KG1 (cell line): ENCODE measurements at regions not wholly inside any gene's neighbourhood (a gene's known extent, or its start where the extent isn't known, plus 50 kb on each side); places are given as distances from the start of the nearest gene placed in this dataset.
"Not testable (repeated sequence)": the region's sequence is repeated elsewhere in the genome, so short reads cannot be mapped to it uniquely, and the experiment has no call there.

Experiments used
- DNase-seq: peaks from one replicate; lab custom pipeline; 2025; lab: John Stamatoyannopoulos, UW

GRCh38 chr3:144522456-144522855 lies 550.8 kb downstream of the DIPK2A start:
- no peak for DNase-seq

GRCh38 chr3:144523396-144523795 lies 551.8 kb downstream of the DIPK2A start:
- no peak for DNase-seq

GRCh38 chr3:144524531-144524930 lies 552.9 kb downstream of the DIPK2A start:
- DNase-seq, result no peak

GRCh38 chr3:144529566-144529965 lies 557.9 kb downstream of the DIPK2A start:
- DNase-seq, result no peak

- no peak for DNase-seq
Measured at GRCh38 chr3:144544871-144545270, 573.2 kb downstream of the DIPK2A start.

GRCh38 chr3:144546539-144546938 lies 574.9 kb downstream of the DIPK2A start:
- DNase-seq, result no peak

GRCh38 chr3:144548346-144548745 lies 576.7 kb downstream of the DIPK2A start:
- DNase-seq, result no peak

GRCh38 chr3:144549166-144549565 lies 577.5 kb downstream of the DIPK2A start:
- DNase-seq, result no peak

- DNase-seq, result no peak
Measured at GRCh38 chr3:144552346-144553057, 580.9 kb downstream of the DIPK2A start.

- DNase-seq, result no peak
Measured at GRCh38 chr3:144553301-144553700, 581.7 kb downstream of the DIPK2A start.

- DNase-seq, result no peak
Measured at GRCh38 chr3:144554889-144555288, 583.3 kb downstream of the DIPK2A start.

GRCh38 chr3:144556392-144556791 lies 584.8 kb downstream of the DIPK2A start:
- no peak for DNase-seq

- no peak for DNase-seq
Measured at GRCh38 chr3:144557515-144557914, 585.9 kb downstream of the DIPK2A start.

- DNase-seq, result no peak
Measured at GRCh38 chr3:144564011-144564410, 592.4 kb downstream of the DIPK2A start.

GRCh38 chr3:144566320-144566719 lies 594.7 kb downstream of the DIPK2A start:
- no peak for DNase-seq

- no peak for DNase-seq
Measured at GRCh38 chr3:144569651-144570050, 598.0 kb downstream of the DIPK2A start.

GRCh38 chr3:144583871-144584270 lies 612.2 kb downstream of the DIPK2A start:
- no peak for DNase-seq

GRCh38 chr3:144585408-144585807 lies 613.8 kb downstream of the DIPK2A start:
- DNase-seq, result no peak

GRCh38 chr3:144585953-144586352 lies 614.3 kb downstream of the DIPK2A start:
- DNase-seq, result no peak

- DNase-seq, result no peak
Measured at GRCh38 chr3:144586382-144586781, 614.8 kb downstream of the DIPK2A start.

GRCh38 chr3:144590854-144591253 lies 619.2 kb downstream of the DIPK2A start:
- DNase-seq, result no peak

GRCh38 chr3:144593881-144594280 lies 622.3 kb downstream of the DIPK2A start:
- DNase-seq, result no peak

- not testable (repeated sequence) for DNase-seq
Measured at GRCh38 chr3:144620236-144620635, 648.6 kb downstream of the DIPK2A start.

- no peak for DNase-seq
Measured at GRCh38 chr3:144622845-144623244, 651.2 kb downstream of the DIPK2A start.
